ENCODE measurements at regions not wholly inside any gene's neighbourhood (a gene's known extent, or its start where the extent isn't known, plus 50 kb on each side); places are given as distances from the start of the nearest gene placed in this dataset.

DNA sequence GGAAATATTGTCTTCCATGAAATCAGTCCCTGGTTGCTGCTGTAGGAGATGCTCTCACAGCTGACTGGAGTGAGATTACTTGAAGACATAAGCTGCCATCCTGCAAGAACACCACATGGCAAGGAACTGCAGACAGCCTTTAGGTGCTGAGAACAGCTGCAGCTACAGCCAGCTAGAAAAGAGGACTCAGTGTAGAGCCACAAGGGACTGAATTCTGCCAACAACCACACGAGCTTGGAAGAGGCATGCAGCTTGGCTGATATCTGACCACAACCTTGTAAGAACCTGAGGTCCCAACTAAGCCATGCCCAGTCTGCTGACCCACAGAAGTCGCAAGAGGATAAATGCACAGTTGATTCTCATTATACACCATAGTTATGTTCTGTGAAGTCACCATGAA lies 181.8 kb upstream of the ARL4C start:
- Mint-ChIP-seq H3K36me3 (ENCODE audit: insufficient read depth in 1 of 3, low read depth in 3 of 3) (peaks cover 5 to 30% (median 7%) of the 10 kb centered on the region in 3 experiments; a peak in 6 of 7 replicates), H3K4me3 (no peak overlapping the region), H3K27ac (no peak overlapping the region; a peak in 1 of 7 replicates), H3K27me3 (ENCODE audit: low read depth) (no peaks in the 10 kb centered on the region; the same call in 1 of the 2 replicates), H3K4me1 (peaks cover 55 to 58% of the 10 kb centered on the region in 2 experiments), H3K9me3 (peaks cover 13 to 20% of the 10 kb centered on the region in 2 experiments; a peak in 4 of 5 replicates)
- peaks cover 12% of the 10 kb centered on the region for H3K4me1 ChIP-seq (ENCODE audit: insufficient read depth, low read length)
- H4K91ac ChIP-seq (ENCODE audit: insufficient read length, low read depth, low read length) = no peak overlapping the region
- H2BK20ac ChIP-seq (ENCODE audit: low read depth, low read length, poor library complexity, severe bottlenecking) = no peak overlapping the region
- no peak overlapping the region for H3K18ac ChIP-seq (ENCODE audit: insufficient read length, low read depth, low read length)
- no peaks in the 10 kb centered on the region for H3K9me3 ChIP-seq (ENCODE audit: control insufficient read depth, low read depth, low read length)
- H3K14ac ChIP-seq (ENCODE audit: insufficient read depth, low read length) = no peak overlapping the region
- H3K9ac ChIP-seq (ENCODE audit: extremely low read depth, insufficient read length, low read length) = no peak overlapping the region
- H3K23ac ChIP-seq (ENCODE audit: insufficient read length, low read depth, low read length) = no peak overlapping the region
- H2BK5ac ChIP-seq (ENCODE audit: insufficient read length, low read length) = no peak overlapping the region
- no peak overlapping the region for H3K4me2 ChIP-seq (ENCODE audit: insufficient read depth, insufficient read length, low read length)
- no peak overlapping the region for H4K5ac ChIP-seq (ENCODE audit: insufficient read length, low read depth, low read length)
- H2BK12ac ChIP-seq (ENCODE audit: insufficient read length, low read depth, low read length) = no peak overlapping the region
- no peak overlapping the region for H3K4ac ChIP-seq (ENCODE audit: low read depth, low read length)
- H2AFZ ChIP-seq (ENCODE audit: low read length) = no peak overlapping the region
- no peak overlapping the region for H2BK120ac ChIP-seq (ENCODE audit: low read depth, low read length, poor library complexity, severe bottlenecking)
- H3T11ph ChIP-seq (ENCODE audit: low read length) = no peak overlapping the region
- no peak overlapping the region for H3K56ac ChIP-seq (ENCODE audit: insufficient read length, low read depth, low read length)
- peak; percentile 16 for DNase-seq
- H3K23me2 ChIP-seq (ENCODE audit: insufficient read length, low read depth, low read length, poor library complexity, severe bottlenecking) = no peaks in the 10 kb centered on the region
- no peak overlapping the region for H3K27ac ChIP-seq (ENCODE audit: insufficient read length, low read depth, low read length)
- WGBS (ENCODE audit: extremely low coverage, insufficient read length, low lambda C conversion rate) = no CpG with 5 or more reads among the region's 2 CpGs
- H4K8ac ChIP-seq (replicated peaks; ENCODE audit: insufficient read length, low read depth, low read length) = no peak overlapping the region
- no peak overlapping the region for H2AK5ac ChIP-seq (ENCODE audit: insufficient read length, low read length)
- no peak overlapping the region for H2BK15ac ChIP-seq (ENCODE audit: low read depth, low read length)
- no peaks in the 10 kb centered on the region for H3K27me3 ChIP-seq (ENCODE audit: insufficient read depth, low read length)
- no peaks in the 10 kb centered on the region for H3K79me1 ChIP-seq (ENCODE audit: insufficient read depth, low read depth, low read length, poor library complexity, severe bottlenecking)
- TF ChIP-seq, protein P1, sequence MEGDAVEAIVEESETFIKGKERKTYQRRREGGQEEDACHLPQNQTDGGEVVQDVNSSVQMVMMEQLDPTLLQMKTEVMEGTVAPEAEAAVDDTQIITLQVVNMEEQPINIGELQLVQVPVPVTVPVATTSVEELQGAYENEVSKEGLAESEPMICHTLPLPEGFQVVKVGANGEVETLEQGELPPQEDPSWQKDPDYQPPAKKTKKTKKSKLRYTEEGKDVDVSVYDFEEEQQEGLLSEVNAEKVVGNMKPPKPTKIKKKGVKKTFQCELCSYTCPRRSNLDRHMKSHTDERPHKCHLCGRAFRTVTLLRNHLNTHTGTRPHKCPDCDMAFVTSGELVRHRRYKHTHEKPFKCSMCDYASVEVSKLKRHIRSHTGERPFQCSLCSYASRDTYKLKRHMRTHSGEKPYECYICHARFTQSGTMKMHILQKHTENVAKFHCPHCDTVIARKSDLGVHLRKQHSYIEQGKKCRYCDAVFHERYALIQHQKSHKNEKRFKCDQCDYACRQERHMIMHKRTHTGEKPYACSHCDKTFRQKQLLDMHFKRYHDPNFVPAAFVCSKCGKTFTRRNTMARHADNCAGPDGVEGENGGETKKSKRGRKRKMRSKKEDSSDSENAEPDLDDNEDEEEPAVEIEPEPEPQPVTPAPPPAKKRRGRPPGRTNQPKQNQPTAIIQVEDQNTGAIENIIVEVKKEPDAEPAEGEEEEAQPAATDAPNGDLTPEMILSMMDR (conservative IDR thresholded peaks at IDR 0.05) = no peak
- no peaks in the 10 kb centered on the region for H3K79me2 ChIP-seq (ENCODE audit: insufficient read depth, low read length)
- H4K20me1 ChIP-seq (ENCODE audit: control insufficient read depth, insufficient read depth, insufficient read length) = no peaks in the 10 kb centered on the region
